Fibroblast of lung (primary cell): ENCODE measurements at regions not wholly inside any gene's neighbourhood (a gene's known extent, or its start where the extent isn't known, plus 50 kb on each side); places are given as distances from the start of the nearest gene placed in this dataset.

Source experiments
- DNase-seq, 2 donors: peaks; one replicate each; pipeline versions ENCODE4 v3.0.0 to v3.0.0-alpha.2; 2010; ENCODE audit warnings: low read depth in 2 of 2
- H2AFZ ChIP-seq: 2 replicates; pipeline ENCODE4 v1.5.1; 2012; ENCODE audit warnings: low read length, control low read depth, inconsistent platforms
- H3K27ac ChIP-seq: 2 replicates; pipeline ENCODE4 v1.5.1; 2011; ENCODE audit warnings: low read length, control low read depth; ENCODE audit not compliant: insufficient read depth
- H3K27me3 ChIP-seq: 2 replicates; pipeline ENCODE4 v1.5.1; 2011; ENCODE audit warnings: mild to moderate bottlenecking, low read length; ENCODE audit not compliant: control insufficient read depth, insufficient read depth
- H3K36me3 ChIP-seq: 2 replicates; pipeline ENCODE4 v1.5.1; 2011; ENCODE audit warnings: low read length; ENCODE audit not compliant: control insufficient read depth, insufficient read depth
- H3K4me1 ChIP-seq: 2 replicates; pipeline ENCODE4 v1.5.1; 2011; ENCODE audit warnings: low read length; ENCODE audit not compliant: control insufficient read depth, insufficient read depth; ENCODE audit errors: extremely low read depth
- H3K4me2 ChIP-seq: 2 replicates; pipeline ENCODE4 v1.5.1; 2011; ENCODE audit warnings: low read length, control low read depth; ENCODE audit not compliant: insufficient read depth; ENCODE audit errors: extremely low read depth
- H3K4me3 ChIP-seq, 4 experiments: fragments of 200-600 bp in 1 of 4; sonication (generic) in 1 of 4; replicated peaks in 1 of 4; 2 replicates each; pipeline ENCODE4 v1.5.1; 2011 to 2016; ENCODE audit warnings: low read length in 4 of 4, low read depth in 3 of 4, mild to moderate bottlenecking in 3 of 4, control low read depth in 2 of 4, inconsistent platforms in 1 of 4, mixed read lengths in 1 of 4; ENCODE audit not compliant: insufficient read depth in 1 of 4; ENCODE audit errors: control extremely low read depth in 1 of 4
- H3K79me2 ChIP-seq: 2 replicates; pipeline ENCODE4 v1.5.1; 2012; ENCODE audit warnings: mild to moderate bottlenecking, low read length, inconsistent platforms; ENCODE audit not compliant: control insufficient read depth, insufficient read depth
- H3K9ac ChIP-seq: 2 replicates; pipeline ENCODE4 v1.5.1; 2011; ENCODE audit warnings: mild to moderate bottlenecking, low read length, control low read depth; ENCODE audit not compliant: insufficient read depth
- H3K9me3 ChIP-seq: 2 replicates; pipeline ENCODE4 v1.5.1; 2012; ENCODE audit warnings: low read depth, low read length; ENCODE audit not compliant: control insufficient read depth, insufficient read depth
- H4K20me1 ChIP-seq: 2 replicates; pipeline ENCODE4 v1.5.1; 2011; ENCODE audit warnings: low read length; ENCODE audit not compliant: control insufficient read depth, insufficient read depth; ENCODE audit errors: extremely low read depth
- CTCF ChIP-seq, 2 donors: IDR thresholded peaks in 1 of 2; conservative IDR thresholded peaks in 1 of 2; 1 replicate in 1 of 2; 2 replicates in 1 of 2; pipeline ENCODE4 v1.5.1; 2011 to 2012; ENCODE audit warnings: low read length in 2 of 2, control low read depth in 1 of 2, inconsistent platforms in 1 of 2, low read depth in 1 of 2, mild to moderate bottlenecking in 1 of 2
- EZH2 ChIP-seq: IDR thresholded peaks from 2 replicates; pipeline ENCODE4 v1.5.1; 2012; ENCODE audit warnings: low read length, control low read depth, mild to moderate bottlenecking; ENCODE audit errors: missing control alignments

- no peak for DNase-seq
- Histone ChIP-seq H3K4me2 (no peak overlapping the region), H3K9ac (no peak overlapping the region), H3K79me2 (no peaks in the 10 kb centered on the region), H3K4me3 (no peak overlapping the region), H3K27ac (no peak overlapping the region), H3K36me3 (no peaks in the 10 kb centered on the region), H2AFZ (no peak overlapping the region), H3K27me3 (no peaks in the 10 kb centered on the region), H4K20me1 (no peaks in the 10 kb centered on the region), H3K4me1 (no peaks in the 10 kb centered on the region), H3K9me3 (no peaks in the 10 kb centered on the region)
- TF ChIP-seq CTCF (conservative IDR thresholded peaks at IDR 0.05 in 1 of 2, IDR thresholded peaks at IDR 0.05 in 1 of 2; ENCODE audit: low read depth in 1 of 2, low read length in 2 of 2) (no peak), EZH2 (no peak)
Measured at GRCh38 chr16:54344646-54345630, 58.4 kb upstream of the IRX3 start.

- Histone ChIP-seq H3K4me3 (no peak overlapping the region), H3K79me2 (no peaks in the 10 kb centered on the region), H3K4me1 (no peaks in the 10 kb centered on the region), H3K9ac (no peak overlapping the region), H3K27me3 (no peaks in the 10 kb centered on the region), H3K9me3 (no peaks in the 10 kb centered on the region), H2AFZ (no peak overlapping the region), H3K36me3 (no peaks in the 10 kb centered on the region), H3K4me2 (no peak overlapping the region), H3K27ac (no peak overlapping the region), H4K20me1 (no peaks in the 10 kb centered on the region)
- DNase-seq: peak in 1 of 2 donors; percentile 44
- TF ChIP-seq CTCF (conservative IDR thresholded peaks at IDR 0.05 in 1 of 2, IDR thresholded peaks at IDR 0.05 in 1 of 2; ENCODE audit: low read depth in 1 of 2, low read length in 2 of 2) (no peak), EZH2 (no peak)
Measured at GRCh38 chr16:54342966-54343365, 56.4 kb upstream of the IRX3 start.

GRCh38 chr16:54341892-54342776 is 55.5 kb upstream of the IRX3 start:
- TF ChIP-seq CTCF (conservative IDR thresholded peaks at IDR 0.05 in 1 of 2, IDR thresholded peaks at IDR 0.05 in 1 of 2; ENCODE audit: low read depth in 1 of 2, low read length in 2 of 2) (no peak), EZH2 (no peak)
- Histone ChIP-seq H3K4me3 (no peak overlapping the region), H3K4me1 (no peaks in the 10 kb centered on the region), H3K36me3 (no peaks in the 10 kb centered on the region), H3K9ac (no peak overlapping the region), H4K20me1 (no peaks in the 10 kb centered on the region), H3K27me3 (no peaks in the 10 kb centered on the region), H3K9me3 (no peaks in the 10 kb centered on the region), H3K79me2 (no peaks in the 10 kb centered on the region), H3K4me2 (no peak overlapping the region), H3K27ac (no peak overlapping the region), H2AFZ (no peak overlapping the region)
- DNase-seq: peak; percentile 16 to 47
